GM23338 (cell line): ENCODE measurements at regions not wholly inside any gene's neighbourhood (a gene's known extent, or its start where the extent isn't known, plus 50 kb on each side); places are given as distances from the start of the nearest gene placed in this dataset.

Experiments used
- ATAC-seq: fragments of 200-7000 bp; cut with Tn5 transposase; 3 replicates; pipeline ENCODE4 v1.9.1; 2020
- DNase-seq: peaks from one replicate; pipeline ENCODE4 v3.0.0-alpha.2; 2015; ENCODE audit warnings: low spot score
- H2AFZ ChIP-seq: fragments of 200-600 bp; sonication (generic); 2 replicates; pipeline ENCODE4 v1.8.0; 2016; ENCODE audit warnings: antibody characterized with exemption, mild to moderate bottlenecking, moderate library complexity
- H3F3A ChIP-seq: fragments of 200-600 bp; sonication (generic); replicated peaks from 2 replicates; pipeline ENCODE4 v1.8.0; 2017; ENCODE audit warnings: antibody characterized with exemption, mixed run types, low read depth
- H3K27ac ChIP-seq: fragments of 200-600 bp; sonication (generic); 2 replicates; pipeline ENCODE4 v1.6.1; 2016; ENCODE audit warnings: low read depth
- H3K27me3 ChIP-seq: fragments of 200-600 bp; sonication (generic); 2 replicates; pipeline ENCODE4 v1.8.0; 2016; ENCODE audit warnings: mild to moderate bottlenecking, mixed run types, moderate library complexity; ENCODE audit not compliant: insufficient read depth
- H3K36me3 ChIP-seq: fragments of 200-600 bp; sonication (generic); 2 replicates; pipeline ENCODE4 v1.8.0; 2016; ENCODE audit warnings: mild to moderate bottlenecking; ENCODE audit not compliant: insufficient read depth
- H3K4me1 ChIP-seq: fragments of 200-600 bp; sonication (generic); 2 replicates; pipeline ENCODE4 v1.8.0; 2016; ENCODE audit warnings: mild to moderate bottlenecking, moderate library complexity; ENCODE audit not compliant: insufficient read depth
- H3K4me2 ChIP-seq: fragments of 200-600 bp; sonication (generic); 2 replicates; pipeline ENCODE4 v1.7.1; 2017; ENCODE audit warnings: mixed run types
- H3K4me3 ChIP-seq: fragments of 200-600 bp; sonication (generic); 2 replicates; pipeline ENCODE4 v1.6.1; 2016; ENCODE audit warnings: mixed run types
- H3K79me2 ChIP-seq: fragments of 200-600 bp; sonication (generic); replicated peaks from 2 replicates; pipeline ENCODE4 v1.8.0; 2017; ENCODE audit warnings: mild to moderate bottlenecking; ENCODE audit not compliant: insufficient read depth
- H3K9me2 ChIP-seq: fragments of 200-600 bp; sonication (generic); 2 replicates; pipeline ENCODE4 v1.8.0; 2017; ENCODE audit not compliant: insufficient read depth
- H4K20me1 ChIP-seq: fragments of 200-600 bp; sonication (generic); replicated peaks from 2 replicates; pipeline ENCODE4 v1.8.0; 2017; ENCODE audit warnings: mild to moderate bottlenecking; ENCODE audit not compliant: insufficient read depth
- H3K27ac Mint-ChIP-seq: 2 replicates; pipeline ENCODE4 v1.8.0; 2020; ENCODE audit warnings: inconsistent platforms, mild to moderate bottlenecking, moderate library complexity, mixed read lengths
- H3K27me3 Mint-ChIP-seq: 3 replicates; pipeline ENCODE4 v1.8.0; 2022; ENCODE audit warnings: low read depth, mild to moderate bottlenecking, moderate library complexity, mixed read lengths, inconsistent platforms; ENCODE audit not compliant: insufficient read depth, poor library complexity
- H3K36me3 Mint-ChIP-seq: 3 replicates; pipeline ENCODE4 v1.8.0; 2021; ENCODE audit warnings: low read depth, mild to moderate bottlenecking, inconsistent platforms, moderate library complexity, mixed read lengths
- H3K4me1 Mint-ChIP-seq: 3 replicates; pipeline ENCODE4 v1.8.0; 2020; ENCODE audit warnings: mild to moderate bottlenecking, inconsistent platforms, mixed read lengths
- H3K4me3 Mint-ChIP-seq: 3 replicates; pipeline ENCODE4 v1.8.0; 2021; ENCODE audit warnings: moderate library complexity, mild to moderate bottlenecking, inconsistent platforms, mixed read lengths
- H3K9me3 Mint-ChIP-seq: 3 replicates; pipeline ENCODE4 v1.8.0; 2020; ENCODE audit warnings: moderate library complexity, mild to moderate bottlenecking, inconsistent platforms, mixed read lengths
- CREB1 ChIP-seq: fragments of 250-450 bp; sonication (Bioruptor Pico); IDR thresholded peaks from 2 replicates; pipeline ENCODE4 v1.5.0; 2020; ENCODE audit warnings: low read depth, mild to moderate bottlenecking, moderate library complexity
- EZH2 ChIP-seq: fragments of 200-600 bp; sonication (generic); IDR thresholded peaks from one replicate; pipeline ENCODE4 v1.8.0; 2017; ENCODE audit warnings: antibody characterized with exemption, mild to moderate bottlenecking, low read depth; ENCODE audit not compliant: unreplicated experiment
- EZH2phosphoT487 ChIP-seq: fragments of 200-600 bp; sonication (generic); IDR thresholded peaks from one replicate; pipeline ENCODE4 v1.8.1; 2018; ENCODE audit warnings: antibody characterized with exemption; ENCODE audit not compliant: unreplicated experiment
- JUNB ChIP-seq: IDR thresholded peaks from one replicate; pipeline ENCODE4 v1.6.1; 2016; ENCODE audit warnings: antibody characterized with exemption; ENCODE audit not compliant: unreplicated experiment
- NANOG ChIP-seq: IDR thresholded peaks from 2 replicates; pipeline ENCODE4 v1.6.1; 2016; ENCODE audit warnings: antibody characterized with exemption, borderline replicate concordance
- ZNF114 ChIP-seq: fragments of 250-450 bp; sonication (Bioruptor Pico); IDR thresholded peaks from 2 replicates; pipeline ENCODE4 v1.5.0; 2020; ENCODE audit warnings: mild to moderate bottlenecking, moderate library complexity
- ZNF331 ChIP-seq: fragments of 250-450 bp; sonication (Bioruptor Pico); IDR thresholded peaks from 2 replicates; pipeline ENCODE4 v1.5.0; 2020; ENCODE audit warnings: low read depth, mild to moderate bottlenecking, moderate library complexity
- TF ChIP-seq, protein P1 (sequence below): IDR thresholded peaks from 2 replicates; pipeline ENCODE4 v1.6.1; 2016; ENCODE audit warnings: antibody characterized with exemption
- TF ChIP-seq, protein P2 (sequence below), 2 experiments: fragments of 200-600 bp in 1 of 2; sonication (generic) in 1 of 2; conservative IDR thresholded peaks; 2 replicates each; pipeline versions ENCODE4 v1.5.1 to v1.6.1; 2016 to 2017; ENCODE audit warnings: antibody characterized with exemption in 2 of 2, low read depth in 2 of 2, mild to moderate bottlenecking in 2 of 2, moderate library complexity in 1 of 2
- TF ChIP-seq, protein P3 (sequence below): IDR thresholded peaks from one replicate; pipeline ENCODE4 v1.6.1; 2018; ENCODE audit warnings: antibody characterized with exemption; ENCODE audit not compliant: unreplicated experiment

DNA sequence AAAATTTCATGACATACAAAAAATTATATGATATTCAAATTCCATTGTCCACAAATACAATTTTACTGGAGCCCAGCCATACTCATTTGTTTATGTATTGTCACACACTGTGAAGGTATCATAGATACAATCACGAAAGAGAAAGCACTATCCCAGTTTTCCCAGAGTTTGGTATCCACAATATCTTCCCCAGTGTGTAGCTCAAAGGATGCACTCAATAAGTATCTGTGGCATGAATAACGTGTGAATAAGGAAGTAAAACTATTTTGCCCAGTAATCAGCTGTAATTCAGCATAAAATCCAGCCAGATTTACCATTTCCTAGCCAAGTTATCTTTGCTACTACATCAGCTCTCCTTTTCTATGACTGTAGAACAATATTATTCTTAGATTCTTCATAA lies 131.3 kb upstream of the KCNMB2 start:
- H3K4me1 ChIP-seq, result no peaks in the 10 kb centered on the region
- ATAC-seq (no peak), DNase-seq (no peak)
- H3K36me3 Mint-ChIP-seq, result no peaks in the 10 kb centered on the region
- no peaks in the 10 kb centered on the region for H3K9me2 ChIP-seq
- H3K4me1 Mint-ChIP-seq, result no peaks in the 10 kb centered on the region
- no peaks in the 10 kb centered on the region for H3K79me2 ChIP-seq
- no peaks in the 10 kb centered on the region for H3F3A ChIP-seq
- no peak overlapping the region for H3K27ac ChIP-seq
- H3K9me3 Mint-ChIP-seq, result no peaks in the 10 kb centered on the region
- H2AFZ ChIP-seq, result no peak overlapping the region
- no peak overlapping the region for H3K4me3 Mint-ChIP-seq
- no peak overlapping the region for H3K4me2 ChIP-seq
- H3K4me3 ChIP-seq, result no peak overlapping the region
- TF ChIP-seq ZNF331 (CRISPR knock-in tag) (no peak), EZH2 (no peak), CREB1 (no peak), EZH2phosphoT487 (no peak), NANOG (no peak), ZNF114 (no peak), JUNB (no peak)
- TF ChIP-seq, protein P1, sequence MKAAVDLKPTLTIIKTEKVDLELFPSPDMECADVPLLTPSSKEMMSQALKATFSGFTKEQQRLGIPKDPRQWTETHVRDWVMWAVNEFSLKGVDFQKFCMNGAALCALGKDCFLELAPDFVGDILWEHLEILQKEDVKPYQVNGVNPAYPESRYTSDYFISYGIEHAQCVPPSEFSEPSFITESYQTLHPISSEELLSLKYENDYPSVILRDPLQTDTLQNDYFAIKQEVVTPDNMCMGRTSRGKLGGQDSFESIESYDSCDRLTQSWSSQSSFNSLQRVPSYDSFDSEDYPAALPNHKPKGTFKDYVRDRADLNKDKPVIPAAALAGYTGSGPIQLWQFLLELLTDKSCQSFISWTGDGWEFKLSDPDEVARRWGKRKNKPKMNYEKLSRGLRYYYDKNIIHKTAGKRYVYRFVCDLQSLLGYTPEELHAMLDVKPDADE, result no peak
- TF ChIP-seq, protein P2, sequence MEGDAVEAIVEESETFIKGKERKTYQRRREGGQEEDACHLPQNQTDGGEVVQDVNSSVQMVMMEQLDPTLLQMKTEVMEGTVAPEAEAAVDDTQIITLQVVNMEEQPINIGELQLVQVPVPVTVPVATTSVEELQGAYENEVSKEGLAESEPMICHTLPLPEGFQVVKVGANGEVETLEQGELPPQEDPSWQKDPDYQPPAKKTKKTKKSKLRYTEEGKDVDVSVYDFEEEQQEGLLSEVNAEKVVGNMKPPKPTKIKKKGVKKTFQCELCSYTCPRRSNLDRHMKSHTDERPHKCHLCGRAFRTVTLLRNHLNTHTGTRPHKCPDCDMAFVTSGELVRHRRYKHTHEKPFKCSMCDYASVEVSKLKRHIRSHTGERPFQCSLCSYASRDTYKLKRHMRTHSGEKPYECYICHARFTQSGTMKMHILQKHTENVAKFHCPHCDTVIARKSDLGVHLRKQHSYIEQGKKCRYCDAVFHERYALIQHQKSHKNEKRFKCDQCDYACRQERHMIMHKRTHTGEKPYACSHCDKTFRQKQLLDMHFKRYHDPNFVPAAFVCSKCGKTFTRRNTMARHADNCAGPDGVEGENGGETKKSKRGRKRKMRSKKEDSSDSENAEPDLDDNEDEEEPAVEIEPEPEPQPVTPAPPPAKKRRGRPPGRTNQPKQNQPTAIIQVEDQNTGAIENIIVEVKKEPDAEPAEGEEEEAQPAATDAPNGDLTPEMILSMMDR (conservative IDR thresholded peaks at IDR 0.05; ENCODE audit: low read depth in 2 of 2), result no peak
- TF ChIP-seq, protein P3, sequence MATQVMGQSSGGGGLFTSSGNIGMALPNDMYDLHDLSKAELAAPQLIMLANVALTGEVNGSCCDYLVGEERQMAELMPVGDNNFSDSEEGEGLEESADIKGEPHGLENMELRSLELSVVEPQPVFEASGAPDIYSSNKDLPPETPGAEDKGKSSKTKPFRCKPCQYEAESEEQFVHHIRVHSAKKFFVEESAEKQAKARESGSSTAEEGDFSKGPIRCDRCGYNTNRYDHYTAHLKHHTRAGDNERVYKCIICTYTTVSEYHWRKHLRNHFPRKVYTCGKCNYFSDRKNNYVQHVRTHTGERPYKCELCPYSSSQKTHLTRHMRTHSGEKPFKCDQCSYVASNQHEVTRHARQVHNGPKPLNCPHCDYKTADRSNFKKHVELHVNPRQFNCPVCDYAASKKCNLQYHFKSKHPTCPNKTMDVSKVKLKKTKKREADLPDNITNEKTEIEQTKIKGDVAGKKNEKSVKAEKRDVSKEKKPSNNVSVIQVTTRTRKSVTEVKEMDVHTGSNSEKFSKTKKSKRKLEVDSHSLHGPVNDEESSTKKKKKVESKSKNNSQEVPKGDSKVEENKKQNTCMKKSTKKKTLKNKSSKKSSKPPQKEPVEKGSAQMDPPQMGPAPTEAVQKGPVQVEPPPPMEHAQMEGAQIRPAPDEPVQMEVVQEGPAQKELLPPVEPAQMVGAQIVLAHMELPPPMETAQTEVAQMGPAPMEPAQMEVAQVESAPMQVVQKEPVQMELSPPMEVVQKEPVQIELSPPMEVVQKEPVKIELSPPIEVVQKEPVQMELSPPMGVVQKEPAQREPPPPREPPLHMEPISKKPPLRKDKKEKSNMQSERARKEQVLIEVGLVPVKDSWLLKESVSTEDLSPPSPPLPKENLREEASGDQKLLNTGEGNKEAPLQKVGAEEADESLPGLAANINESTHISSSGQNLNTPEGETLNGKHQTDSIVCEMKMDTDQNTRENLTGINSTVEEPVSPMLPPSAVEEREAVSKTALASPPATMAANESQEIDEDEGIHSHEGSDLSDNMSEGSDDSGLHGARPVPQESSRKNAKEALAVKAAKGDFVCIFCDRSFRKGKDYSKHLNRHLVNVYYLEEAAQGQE, result no peak
- H3K36me3 ChIP-seq, result no peaks in the 10 kb centered on the region
- no peak overlapping the region for H3K27ac Mint-ChIP-seq
- H3K27me3 ChIP-seq, result no peaks in the 10 kb centered on the region
- no peaks in the 10 kb centered on the region for H3K27me3 Mint-ChIP-seq
- no peaks in the 10 kb centered on the region for H4K20me1 ChIP-seq

DNA sequence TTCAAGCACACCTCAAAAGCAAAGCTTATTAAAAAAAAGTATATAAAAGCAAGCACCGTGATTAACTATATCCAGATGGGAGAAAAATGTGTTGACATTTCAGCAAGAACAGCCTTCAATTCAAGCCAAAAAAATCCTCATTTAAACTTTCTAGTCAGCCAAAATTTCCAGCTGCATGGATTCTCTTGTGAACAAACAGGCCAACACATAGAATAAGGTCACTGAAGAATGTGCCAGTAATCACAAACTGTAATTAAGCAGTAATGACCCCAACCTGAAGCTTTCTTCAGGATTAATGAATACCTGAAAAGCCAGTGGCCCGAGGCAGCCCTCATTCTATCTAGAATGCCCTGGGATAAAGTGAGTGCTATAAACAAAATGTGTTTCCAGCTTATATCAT lies 130.7 kb upstream of the KCNMB2 start:
- Mint-ChIP-seq H3K4me1 (no peaks in the 10 kb centered on the region), H3K27ac (no peak overlapping the region), H3K27me3 (no peaks in the 10 kb centered on the region), H3K36me3 (no peaks in the 10 kb centered on the region), H3K9me3 (no peaks in the 10 kb centered on the region), H3K4me3 (no peak overlapping the region)
- Histone ChIP-seq H2AFZ (no peak overlapping the region), H4K20me1 (no peaks in the 10 kb centered on the region), H3K4me3 (no peak overlapping the region), H3K27ac (no peak overlapping the region), H3K27me3 (no peaks in the 10 kb centered on the region), H3K4me2 (no peak overlapping the region), H3K9me2 (no peaks in the 10 kb centered on the region), H3K79me2 (no peaks in the 10 kb centered on the region), H3F3A (no peaks in the 10 kb centered on the region), H3K36me3 (no peaks in the 10 kb centered on the region), H3K4me1 (no peaks in the 10 kb centered on the region)
- ATAC-seq (no peak), DNase-seq (no peak)
- TF ChIP-seq, protein P3, result no peak
